HG02938 (cell line): ENCODE measurements at regions not wholly inside any gene's neighbourhood (a gene's known extent, or its start where the extent isn't known, plus 50 kb on each side); places are given as distances from the start of the nearest gene placed in this dataset.
"Not testable (repeated sequence)": the region's sequence is repeated elsewhere in the genome, so short reads cannot be mapped to it uniquely, and the experiment has no call there.

ENCODE experiments used
- ATAC-seq: cut with Tn5 transposase; IDR thresholded peaks from one replicate; pipeline ENCODE4 v1.9.1; 2021; ENCODE audit warnings: mild to moderate bottlenecking, moderate library complexity; ENCODE audit not compliant: unreplicated experiment

DNA sequence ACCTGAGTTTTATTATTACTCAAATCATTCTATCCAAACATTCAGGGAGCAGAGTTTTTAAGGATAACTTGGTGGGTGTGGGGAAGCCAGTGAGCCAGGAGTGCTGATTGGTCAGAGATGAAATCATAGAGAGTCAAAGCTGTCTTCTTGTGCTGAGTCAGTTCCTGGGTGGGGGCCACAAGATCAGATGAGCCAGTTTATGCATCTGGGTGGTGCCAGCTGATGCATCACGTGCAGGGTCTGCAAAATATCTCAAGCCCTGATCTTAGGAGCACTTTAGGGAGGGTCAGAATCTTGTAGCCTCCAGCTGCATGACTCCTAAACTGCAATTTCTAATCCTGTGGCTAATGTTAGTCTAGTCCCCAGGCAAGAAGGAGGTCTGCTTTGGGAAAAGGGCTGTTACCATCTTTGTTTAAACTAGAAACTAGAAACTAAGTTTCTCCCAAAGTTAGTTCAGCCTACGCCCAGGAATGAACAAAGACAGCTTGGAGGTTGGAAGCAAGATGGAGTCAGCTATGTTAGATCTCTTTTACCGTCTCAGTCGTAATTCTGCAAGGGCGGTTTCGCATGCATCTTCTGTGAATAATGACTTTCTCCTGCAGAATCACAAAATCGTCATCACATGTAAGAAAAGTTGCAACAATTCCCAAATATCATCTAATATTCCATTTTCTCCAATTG, 97.5 kb downstream of the ZNF664 start:
- not testable (repeated sequence) for ATAC-seq

DNA sequence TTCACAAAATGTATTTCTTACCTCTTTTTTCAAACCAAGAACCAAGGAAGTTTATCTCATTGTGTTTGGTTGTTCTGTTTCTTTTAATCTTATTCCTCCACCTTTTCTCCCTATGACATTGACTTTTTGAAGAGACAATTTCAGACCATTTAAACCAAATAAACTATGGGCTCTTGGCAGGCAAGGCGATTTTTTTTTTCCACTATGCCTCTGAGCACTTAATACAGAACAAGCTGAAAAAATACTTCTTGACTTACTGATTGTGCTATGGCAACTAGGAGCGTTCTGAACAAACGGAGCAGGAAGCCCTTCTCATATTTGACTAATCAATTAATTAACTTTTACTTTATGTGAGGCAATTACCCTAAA, 98.0 kb downstream of the ZNF664 start:
- ATAC-seq, result no peak

- no peak for ATAC-seq
Measured at GRCh38 chr12:124073356-124074035, 100.5 kb downstream of the ZNF664 start.

DNA sequence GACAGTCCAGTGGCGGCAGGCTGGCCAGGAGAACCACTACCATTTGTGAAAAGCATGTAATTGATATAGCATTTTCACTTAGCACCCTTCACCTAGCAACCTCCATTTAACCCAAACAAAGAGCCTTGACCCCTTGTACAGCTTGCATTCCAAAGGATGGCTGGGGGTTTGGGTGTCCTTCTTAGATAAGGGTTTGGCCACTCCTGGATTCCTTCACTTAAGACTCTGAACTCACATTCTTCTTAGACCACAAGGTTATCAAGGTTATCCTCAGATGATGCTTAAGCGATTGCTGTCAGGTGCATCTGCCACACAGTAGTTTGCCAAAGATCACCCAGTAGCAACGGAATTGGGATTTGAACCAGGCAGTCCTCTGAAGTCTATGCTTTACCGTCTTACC, 102.8 kb downstream of the ZNF664 start:
- ATAC-seq, result no peak

DNA sequence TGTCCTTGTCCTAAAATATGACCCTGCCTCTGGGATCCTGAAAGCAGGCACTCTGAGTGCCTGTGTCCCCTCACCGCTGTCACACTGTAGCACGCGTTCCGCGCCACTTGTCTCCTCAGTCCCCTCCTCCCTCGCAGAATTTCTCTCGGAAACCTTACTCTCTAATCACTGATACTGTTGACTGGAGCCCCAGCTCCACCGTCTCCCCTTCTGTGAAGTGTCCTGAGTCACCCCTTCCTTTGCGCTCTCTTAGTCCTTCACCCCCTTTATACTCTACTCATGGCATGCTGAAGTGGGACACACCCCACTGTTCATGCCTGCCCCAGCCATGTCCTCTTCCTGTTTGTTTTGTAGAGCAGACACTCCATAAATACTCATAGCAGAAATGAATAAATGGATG, 104.7 kb downstream of the ZNF664 start:
- ATAC-seq, result no peak

- ATAC-seq, result no peak
Measured at GRCh38 chr12:124078800-124079199, 105.8 kb downstream of the ZNF664 start.

GRCh38 chr12:124080649-124081048, 107.6 kb downstream of the ZNF664 start:
- ATAC-seq, result no peak

DNA sequence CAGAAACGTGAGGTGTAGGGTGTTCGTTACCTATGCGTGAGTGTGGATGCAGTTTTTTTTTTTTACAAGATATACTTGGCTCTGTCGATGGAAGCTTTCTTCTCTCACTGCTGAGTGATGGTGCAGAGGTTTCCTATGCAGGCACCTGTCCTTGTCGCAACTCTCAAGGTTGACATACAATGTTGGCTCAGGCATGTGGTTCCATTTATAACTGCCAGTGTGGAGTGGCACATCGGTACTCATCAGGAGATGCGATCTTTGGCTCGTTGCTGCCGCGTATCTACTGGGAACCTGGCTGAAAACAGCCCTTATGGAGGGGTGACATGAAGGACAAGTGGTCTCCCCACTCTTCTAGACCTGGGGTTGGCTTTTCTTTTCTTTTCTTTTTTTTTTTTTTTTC, 109.0 kb downstream of the ZNF664 start:
- no peak for ATAC-seq

DNA sequence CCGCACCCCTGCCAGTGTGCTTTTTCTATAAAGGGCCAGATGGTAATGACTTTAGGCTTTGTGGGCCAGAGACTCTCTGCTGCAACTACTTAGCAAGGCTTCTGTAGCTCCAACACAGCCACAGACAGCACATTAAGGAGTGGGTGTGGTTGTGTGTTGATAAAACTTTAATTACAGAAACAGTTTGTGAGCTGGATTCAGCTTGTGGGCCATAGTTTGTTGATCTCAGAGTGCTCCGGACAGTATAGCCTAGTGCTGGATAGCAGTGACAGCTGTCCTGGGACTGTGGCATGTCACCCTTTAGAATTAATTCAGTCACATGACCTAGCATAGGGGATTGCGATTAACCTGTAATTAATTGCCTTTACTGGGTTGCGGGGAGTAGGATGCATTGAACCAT, 109.7 kb downstream of the ZNF664 start:
- no peak for ATAC-seq

DNA sequence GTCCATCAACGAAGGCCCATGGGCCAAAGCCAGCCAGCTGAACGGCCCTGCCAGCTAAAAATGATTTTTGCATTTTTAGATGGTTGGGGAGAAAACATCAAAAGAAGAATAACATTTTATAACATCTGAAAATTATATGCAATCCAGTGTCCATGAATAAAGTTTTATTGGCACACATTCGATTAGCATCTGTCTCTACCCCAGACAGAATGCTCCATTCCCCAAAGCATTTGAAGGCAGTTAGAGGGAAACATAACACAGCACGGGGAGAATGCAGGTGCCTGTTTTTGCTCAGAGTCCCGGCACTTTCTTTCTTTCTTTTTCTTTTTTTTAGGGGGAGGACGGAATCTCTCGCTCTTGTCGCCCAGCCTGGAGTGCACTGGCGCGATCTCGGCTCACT, 110.7 kb downstream of the ZNF664 start:
- ATAC-seq, result no peak

DNA sequence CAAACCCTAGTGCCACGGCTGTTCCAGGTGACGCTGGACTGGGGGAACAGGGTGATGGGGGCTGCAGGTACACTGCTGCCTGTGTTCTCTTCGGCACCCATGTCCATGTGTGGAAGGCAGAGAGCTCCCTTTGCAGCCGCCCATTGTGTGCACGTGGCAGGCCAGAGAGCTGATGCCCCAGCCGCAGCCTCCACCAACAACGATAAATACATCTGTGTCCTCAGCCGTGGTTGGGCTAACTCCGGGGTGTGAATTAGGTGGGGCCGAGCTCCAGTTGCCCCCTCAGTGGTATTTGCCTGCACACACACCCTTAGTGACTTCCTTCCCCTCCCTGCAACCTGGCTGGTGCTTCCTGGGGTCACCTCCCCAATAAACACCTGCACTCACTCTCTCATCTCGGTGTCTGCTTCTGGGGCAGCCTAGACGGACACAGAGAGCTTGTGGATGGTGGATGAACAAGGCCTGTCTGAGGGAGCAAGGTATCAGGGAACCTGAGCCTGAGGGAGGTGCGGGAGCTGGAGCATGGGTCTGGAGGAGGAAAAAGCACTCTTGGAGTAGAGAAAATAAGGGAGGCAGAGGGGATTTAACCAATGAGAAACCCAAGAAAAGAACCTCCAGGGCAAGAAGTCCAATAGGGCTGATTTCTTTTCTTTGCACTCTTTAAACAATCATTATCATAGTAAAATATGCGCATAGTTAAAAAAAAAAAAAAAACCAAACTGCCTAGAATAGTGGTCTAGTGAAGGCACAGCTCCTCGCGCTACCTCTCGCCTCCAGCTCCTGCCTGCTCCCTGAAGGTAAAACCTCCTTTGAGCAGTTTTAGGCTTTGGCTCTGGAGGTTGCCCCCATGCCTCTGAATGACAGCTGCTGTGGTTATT, 112.6 kb downstream of the ZNF664 start:
- ATAC-seq, result no peak

- ATAC-seq, result no peak
Measured at GRCh38 chr12:124086299-124086898, 113.4 kb downstream of the ZNF664 start.

DNA sequence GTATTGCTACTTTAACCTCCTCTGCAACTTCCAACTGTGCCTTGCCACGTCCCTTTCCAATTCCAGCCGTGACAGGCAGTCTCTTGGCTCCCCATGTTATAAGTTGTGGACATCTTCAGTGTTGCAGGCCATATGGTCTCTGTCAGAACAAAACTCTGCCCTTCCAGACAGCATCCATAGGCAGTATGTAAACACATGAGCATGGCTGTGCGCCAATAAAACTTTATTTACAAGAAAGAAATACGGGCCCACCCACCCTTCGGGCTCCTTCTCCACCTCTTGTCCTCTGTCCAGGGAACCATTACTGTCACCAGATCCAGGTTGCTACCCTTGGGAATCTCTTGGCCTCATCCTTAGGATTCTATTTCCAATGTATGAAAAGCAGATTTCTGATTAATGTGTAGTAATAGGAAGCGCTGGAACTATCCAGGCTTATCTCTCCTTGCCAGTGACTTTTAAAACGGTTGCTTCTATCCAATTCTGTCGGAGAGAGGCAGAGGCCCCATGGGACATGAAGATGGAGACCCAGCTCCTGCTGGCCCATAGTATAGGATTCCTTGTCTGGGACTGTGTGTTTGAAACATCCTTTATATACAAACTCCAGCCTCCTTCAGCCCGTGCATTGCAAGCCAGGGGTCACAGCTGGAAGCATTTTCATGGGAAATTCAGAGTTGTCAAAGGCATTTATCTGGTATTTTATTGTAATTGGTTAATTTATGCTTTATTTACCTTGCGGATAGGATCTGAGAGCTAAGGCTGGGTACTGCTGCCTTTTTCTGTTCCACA, 114.4 kb downstream of the ZNF664 start:
- no peak for ATAC-seq

- ATAC-seq, result no peak
Measured at GRCh38 chr12:124088217-124088907, 115.3 kb downstream of the ZNF664 start.

- not testable (repeated sequence) for ATAC-seq
Measured at GRCh38 chr12:124089181-124089914, 116.3 kb downstream of the ZNF664 start.

DNA sequence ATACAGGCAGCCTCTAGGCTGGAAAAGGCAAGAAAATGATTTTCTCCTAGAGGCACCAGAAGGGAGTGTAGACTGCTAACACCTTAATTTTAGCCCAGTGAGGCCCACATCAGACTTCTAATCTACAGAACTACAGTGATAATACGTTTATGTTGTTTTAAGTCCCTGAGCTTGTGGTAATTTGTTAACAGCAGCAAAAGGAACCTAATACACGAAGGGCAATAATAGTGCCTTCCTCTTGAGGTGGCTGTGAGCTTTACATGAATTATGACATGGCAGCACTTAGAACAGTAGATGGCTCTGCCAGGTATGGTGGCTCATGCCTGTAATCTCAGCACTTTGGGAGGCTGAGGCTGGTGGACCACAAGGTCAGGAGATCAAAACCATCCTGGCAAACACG, 118.8 kb downstream of the ZNF664 start:
- no peak for ATAC-seq

DNA sequence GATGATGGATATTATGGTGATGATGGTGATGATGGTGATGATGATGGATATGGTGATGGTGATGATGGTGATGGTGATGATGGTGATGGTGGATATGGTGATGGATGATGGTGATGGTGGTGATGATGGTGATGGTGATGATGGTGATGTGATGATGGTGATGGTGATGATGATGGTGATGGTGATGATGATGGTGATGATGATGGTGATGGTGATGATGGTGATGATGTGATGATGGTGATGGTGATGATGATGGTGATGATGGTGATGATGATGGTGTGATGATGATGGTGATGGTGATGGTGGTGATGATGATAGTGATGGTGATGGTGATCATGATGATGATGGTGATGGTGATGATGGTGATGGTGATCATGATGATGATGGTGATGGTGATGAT, 119.5 kb downstream of the ZNF664 start:
- not testable (repeated sequence) for ATAC-seq

- no peak for ATAC-seq
Measured at GRCh38 chr12:124093297-124093696, 120.3 kb downstream of the ZNF664 start.

GRCh38 chr12:124094188-124094587, 121.2 kb downstream of the ZNF664 start:
- ATAC-seq, result no peak
